ENCODE measurements at regions not wholly inside any gene's neighbourhood (a gene's known extent, or its start where the extent isn't known, plus 50 kb on each side); places are given as distances from the start of the nearest gene placed in this dataset.
A peak's percentile ranks its signal among the peaks of the same experiment; 100 is the strongest.
"Not testable (repeated sequence)": the region's sequence is repeated elsewhere in the genome, so short reads cannot be mapped to it uniquely, and the experiment has no call there.

GRCh38 chr2:136314240-136314639 lies 196.3 kb upstream of the CXCR4 start:
- in situ Hi-C loops (cut with MboI) = no loop called here
- Histone ChIP-seq H3K4me1 (replicated peaks in 1 of 2; ENCODE audit: control insufficient read depth in 2 of 2, insufficient read depth in 2 of 2, low read length in 2 of 2) (no peaks in the 10 kb centered on the region), H3K4me3 (no peak overlapping the region), H2AFZ (ENCODE audit: low read depth, low read length) (no peak overlapping the region), H3K9me3 (replicated peaks; ENCODE audit: control insufficient read depth, insufficient read depth, low read depth, low read length) (no peaks in the 10 kb centered on the region), H3K79me2 (ENCODE audit: control insufficient read depth, insufficient read depth, low read length) (no peaks in the 10 kb centered on the region), H4K20me1 (replicated peaks; ENCODE audit: control insufficient read depth, insufficient read depth, low read length) (no peaks in the 10 kb centered on the region), H3K9ac (ENCODE audit: insufficient read depth in 1 of 2, low read depth in 2 of 2, low read length in 2 of 2) (no peak overlapping the region), H3K27ac (ENCODE audit: extremely low read depth, low read depth, low read length) (no peak overlapping the region), H3K36me3 (ENCODE audit: control insufficient read depth, insufficient read depth, low read length) (no peaks in the 10 kb centered on the region), H3K4me2 (ENCODE audit: insufficient read depth, low read length) (no peak overlapping the region), H3K27me3 (ENCODE audit: control insufficient read depth in 2 of 2, insufficient read depth in 2 of 2, low read length in 2 of 2) (peaks cover 4 to 11% of the 10 kb centered on the region in 2 experiments; a peak in 3 of 5 replicates), H3K9me1 (ENCODE audit: control insufficient read depth, insufficient read depth, low read length) (no peaks in the 10 kb centered on the region)
- intact Hi-C loops (cut with micrococcal nuclease) = no loop called here
- TF ChIP-seq HNRNPK (IDR thresholded peaks at IDR 0.05; ENCODE audit: low read depth, low read length, poor library complexity, severe bottlenecking) = peak; percentile 62
- TF ChIP-seq MYBL2 (IDR thresholded peaks at IDR 0.05; ENCODE audit: low read depth) = no peak
- no peak for TF ChIP-seq MYBL2 (CRISPR knock-in tag; IDR thresholded peaks at IDR 0.05; ENCODE audit: borderline replicate concordance)
- TF ChIP-seq NR1H2 (CRISPR knock-in tag; IDR thresholded peaks at IDR 0.05) = no peak
- TF ChIP-seq POLR2AphosphoS2 (IDR thresholded peaks at IDR 0.05; ENCODE audit: low read length) = no peak
- no peak for TF ChIP-seq CHD4 (IDR thresholded peaks at IDR 0.05; ENCODE audit: insufficient read depth, insufficient replicate concordance, low read depth, low read length, poor library complexity, severe bottlenecking)
- TF ChIP-seq TBL1XR1 (IDR thresholded peaks at IDR 0.05; ENCODE audit: low read length in 2 of 2) = no peak
- DNase-seq (ENCODE audit: extremely low read depth in 1 of 4, low spot score in 3 of 4) (no peak), FAIRE-seq (no peak), ATAC-seq (no peak)
- CTCF ChIA-PET (ENCODE audit: low intra/inter-chr PET ratio) = no interaction called here
- no TSS peak for BruUV-seq (replicated peaks)
- POLR2A ChIA-PET = interaction anchor here (0.5 to 1.0 kb wide), 2 partner anchors 11 to 400 kb away, joined by 3 to 5 read pairs; no protein-coding TSS in a partner anchor

- POLR2A ChIA-PET; H3K27ac ChIP-seq (ENCODE audit: extremely low read depth, low read depth, low read length); BruUV-seq (replicated peaks); CTCF ChIA-PET (ENCODE audit: low intra/inter-chr PET ratio); intact Hi-C loops (cut with micrococcal nuclease); H3K9ac ChIP-seq (ENCODE audit: insufficient read depth in 1 of 2, low read depth in 2 of 2, low read length in 2 of 2); H3K9me3 ChIP-seq (replicated peaks; ENCODE audit: control insufficient read depth, insufficient read depth, low read depth, low read length); H3K4me3 ChIP-seq; H4K20me1 ChIP-seq (replicated peaks; ENCODE audit: control insufficient read depth, insufficient read depth, low read length); in situ Hi-C loops (cut with MboI); H3K4me1 ChIP-seq (replicated peaks in 1 of 2; ENCODE audit: control insufficient read depth in 2 of 2, insufficient read depth in 2 of 2, low read length in 2 of 2); H2AFZ ChIP-seq (ENCODE audit: low read depth, low read length); H3K79me2 ChIP-seq (ENCODE audit: control insufficient read depth, insufficient read depth, low read length); FAIRE-seq; DNase-seq (ENCODE audit: extremely low read depth in 1 of 4, low spot score in 3 of 4); H3K4me2 ChIP-seq (ENCODE audit: insufficient read depth, low read length); H3K9me1 ChIP-seq (ENCODE audit: control insufficient read depth, insufficient read depth, low read length); ATAC-seq; H3K36me3 ChIP-seq (ENCODE audit: control insufficient read depth, insufficient read depth, low read length): not testable (repeated sequence)
- H3K27me3 ChIP-seq (ENCODE audit: control insufficient read depth in 2 of 2, insufficient read depth in 2 of 2, low read length in 2 of 2) = peaks cover 5 to 11% of the 10 kb centered on the region in 2 experiments; a peak in 3 of 5 replicates
- WGBS (ENCODE audit: insufficient coverage, low coverage, missing lambda C conversion rate) = 0% methylated on average over 1 of the region's 1 CpG
These were observed 194.6 kb upstream of the CXCR4 start for GRCh38 chr2:136312568-136312967.
